ENCODE measurements at regions not wholly inside any gene's neighbourhood (a gene's known extent, or its start where the extent isn't known, plus 50 kb on each side); places are given as distances from the start of the nearest gene placed in this dataset.

DNA sequence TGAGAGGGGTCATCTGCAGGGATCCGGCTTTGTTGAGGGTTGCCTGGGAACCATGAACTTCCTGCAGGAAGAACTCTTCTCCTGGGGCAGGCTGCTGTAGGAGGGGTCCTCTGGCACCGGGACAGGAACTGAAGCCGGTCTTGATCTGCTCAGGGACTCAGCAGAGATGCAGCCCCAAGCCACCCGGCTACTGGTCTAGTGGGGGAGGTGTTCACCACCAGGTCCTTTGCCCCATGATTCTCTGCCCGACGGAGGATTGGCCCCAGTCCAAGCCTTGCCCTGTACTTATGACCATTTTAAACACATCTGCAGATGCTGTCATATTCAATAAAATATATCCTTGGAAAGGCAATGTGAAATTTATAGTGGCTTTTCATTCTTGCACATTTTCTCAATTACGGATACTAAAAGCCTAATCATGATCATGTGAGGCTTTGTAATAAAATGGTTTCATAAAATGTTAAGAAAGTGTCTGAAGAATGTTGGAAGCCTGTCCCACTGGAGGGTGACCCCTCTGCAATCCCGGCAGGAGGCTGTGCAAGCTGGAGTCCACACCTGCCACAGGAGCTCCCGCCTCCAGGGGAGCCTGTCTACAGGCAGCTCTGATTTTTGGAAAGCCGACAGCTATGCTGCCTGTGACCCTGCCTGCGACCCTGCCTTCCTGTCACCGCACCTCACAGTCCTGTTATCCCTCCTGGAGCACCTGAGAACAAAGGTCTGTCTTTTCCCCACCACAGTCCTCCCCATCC, 98.8 kb upstream of the TAF1B start:
- POLR2A ChIA-PET: interaction anchor here (1.2 kb wide), 1 partner anchor 8 kb away, joined by 3 read pairs; no protein-coding TSS in a partner anchor
- no peak for DNase-seq (ENCODE audit: low read depth, low spot score)
- H3K4me3 ChIP-seq (ENCODE audit: low read depth, low read length): no peak overlapping the region
- TF ChIP-seq, protein P1, sequence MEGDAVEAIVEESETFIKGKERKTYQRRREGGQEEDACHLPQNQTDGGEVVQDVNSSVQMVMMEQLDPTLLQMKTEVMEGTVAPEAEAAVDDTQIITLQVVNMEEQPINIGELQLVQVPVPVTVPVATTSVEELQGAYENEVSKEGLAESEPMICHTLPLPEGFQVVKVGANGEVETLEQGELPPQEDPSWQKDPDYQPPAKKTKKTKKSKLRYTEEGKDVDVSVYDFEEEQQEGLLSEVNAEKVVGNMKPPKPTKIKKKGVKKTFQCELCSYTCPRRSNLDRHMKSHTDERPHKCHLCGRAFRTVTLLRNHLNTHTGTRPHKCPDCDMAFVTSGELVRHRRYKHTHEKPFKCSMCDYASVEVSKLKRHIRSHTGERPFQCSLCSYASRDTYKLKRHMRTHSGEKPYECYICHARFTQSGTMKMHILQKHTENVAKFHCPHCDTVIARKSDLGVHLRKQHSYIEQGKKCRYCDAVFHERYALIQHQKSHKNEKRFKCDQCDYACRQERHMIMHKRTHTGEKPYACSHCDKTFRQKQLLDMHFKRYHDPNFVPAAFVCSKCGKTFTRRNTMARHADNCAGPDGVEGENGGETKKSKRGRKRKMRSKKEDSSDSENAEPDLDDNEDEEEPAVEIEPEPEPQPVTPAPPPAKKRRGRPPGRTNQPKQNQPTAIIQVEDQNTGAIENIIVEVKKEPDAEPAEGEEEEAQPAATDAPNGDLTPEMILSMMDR (IDR thresholded peaks at IDR 0.05; ENCODE audit: insufficient read depth, low read length, missing control alignments): no peak
- CTCF ChIA-PET: interaction anchor here (0.7 kb wide), 1 partner anchor 25 kb away, joined by 5 read pairs; no protein-coding TSS in a partner anchor

DNA sequence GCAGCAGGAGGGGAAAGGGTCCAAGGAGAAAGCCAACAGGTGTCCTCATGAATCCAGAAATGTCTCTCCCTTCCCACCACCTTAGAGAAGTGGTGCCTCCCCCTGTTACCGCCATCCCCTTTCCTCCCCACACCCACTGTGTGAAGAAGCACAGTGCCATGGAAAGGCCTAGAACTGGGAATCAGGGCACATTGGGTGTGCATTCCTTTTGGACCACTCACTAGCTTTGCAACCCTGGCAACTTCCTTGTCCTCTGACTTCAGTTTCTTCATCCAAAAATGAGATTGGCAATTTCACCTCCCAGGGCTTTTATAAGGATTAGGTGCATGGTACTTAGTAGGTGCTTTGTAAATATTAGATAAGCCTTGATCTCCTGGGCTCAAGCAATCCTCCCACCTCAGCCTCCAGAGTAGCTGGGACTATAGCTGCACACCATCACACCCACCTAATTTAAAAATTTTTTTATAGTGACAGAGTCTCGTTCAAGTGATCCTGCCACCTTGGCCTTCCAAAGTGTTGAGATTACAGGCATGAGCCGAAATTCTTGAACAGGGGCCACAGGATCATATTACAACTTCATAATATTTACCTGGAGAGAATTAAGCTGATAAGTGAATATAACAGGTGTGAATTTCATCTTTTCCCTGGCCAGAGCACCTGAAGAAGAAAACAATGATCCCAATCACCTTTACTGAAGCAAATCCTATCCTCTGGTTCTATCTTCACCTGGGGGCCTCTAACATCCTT, 97.9 kb upstream of the TAF1B start:
- ChIA-PET POLR2A (interaction anchor here (1.2 kb wide), 1 partner anchor 7 kb away, joined by 3 read pairs; no protein-coding TSS in a partner anchor), CTCF (interaction anchor here (2.8 kb wide), 1 partner anchor 25 kb away, joined by 13 read pairs; no protein-coding TSS in a partner anchor)
- DNase-seq (ENCODE audit: low read depth, low spot score): no peak
- TF ChIP-seq, protein P1 (IDR thresholded peaks at IDR 0.05; ENCODE audit: insufficient read depth, low read length, missing control alignments): no peak
- no peak overlapping the region for H3K4me3 ChIP-seq (ENCODE audit: low read depth, low read length)

DNA sequence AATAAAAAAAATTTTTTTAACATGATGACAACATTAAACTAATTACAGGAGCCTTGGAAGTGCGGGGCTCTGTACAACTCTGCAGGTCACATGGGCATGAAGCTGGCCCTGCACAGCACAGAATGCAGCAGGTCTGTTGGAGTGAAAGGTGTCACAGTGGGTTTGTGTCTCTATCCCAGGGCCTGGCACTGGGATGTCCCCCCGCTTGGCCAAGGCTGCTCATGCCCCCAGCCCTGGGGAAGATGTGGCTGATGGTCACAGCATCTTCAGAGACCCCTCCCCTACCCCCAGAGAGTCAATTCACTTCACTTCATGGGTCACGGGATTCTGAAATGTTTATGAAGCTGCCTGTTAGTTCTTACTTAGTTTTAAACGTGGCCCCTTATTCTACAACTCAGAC, 95.9 kb upstream of the TAF1B start:
- DNase-seq (ENCODE audit: low read depth, low spot score): no peak
- H3K4me3 ChIP-seq (ENCODE audit: low read depth, low read length): no peak overlapping the region
- CTCF ChIA-PET: interaction anchor here (1.1 to 2.8 kb wide), 3 partner anchors 9 to 52 kb away, joined by 3 to 13 read pairs (median 5); no protein-coding TSS in a partner anchor
- POLR2A ChIA-PET: no interaction called here
- TF ChIP-seq, protein P1 (IDR thresholded peaks at IDR 0.05; ENCODE audit: insufficient read depth, low read length, missing control alignments): no peak

DNA sequence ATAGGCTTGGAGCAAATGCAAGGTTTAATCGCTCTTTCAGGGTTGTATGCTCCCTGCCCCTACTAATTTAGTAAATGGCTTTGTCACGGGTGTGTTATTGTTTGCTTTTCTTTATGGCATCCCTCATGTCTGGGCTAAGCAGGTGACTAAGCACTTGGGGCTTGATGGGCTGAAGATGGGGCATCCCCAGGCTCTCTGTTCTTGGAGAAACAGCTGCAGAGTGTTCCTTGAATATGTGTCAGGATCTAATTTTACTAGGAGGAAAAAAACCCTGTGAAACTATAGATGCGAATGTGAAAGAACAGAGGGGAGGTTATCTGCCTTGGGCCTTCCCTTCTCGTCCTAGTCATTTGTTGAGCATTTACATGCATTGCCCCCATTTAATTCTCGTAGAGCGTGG, 94.7 kb upstream of the TAF1B start:
- no peak overlapping the region for H3K4me3 ChIP-seq (ENCODE audit: low read depth, low read length)
- TF ChIP-seq, protein P1 (IDR thresholded peaks at IDR 0.05; ENCODE audit: insufficient read depth, low read length, missing control alignments): no peak
- ChIA-PET CTCF (interaction anchor here (1.0 to 3.6 kb wide), 2 partner anchors 21 to 24 kb away, joined by 4 to 27 read pairs; no protein-coding TSS in a partner anchor), POLR2A (interaction anchor here (0.7 kb wide), 1 partner anchor 193 kb away, joined by 4 read pairs; the partner anchor contains the start of gene ADAM17)
- DNase-seq (ENCODE audit: low read depth, low spot score): no peak

DNA sequence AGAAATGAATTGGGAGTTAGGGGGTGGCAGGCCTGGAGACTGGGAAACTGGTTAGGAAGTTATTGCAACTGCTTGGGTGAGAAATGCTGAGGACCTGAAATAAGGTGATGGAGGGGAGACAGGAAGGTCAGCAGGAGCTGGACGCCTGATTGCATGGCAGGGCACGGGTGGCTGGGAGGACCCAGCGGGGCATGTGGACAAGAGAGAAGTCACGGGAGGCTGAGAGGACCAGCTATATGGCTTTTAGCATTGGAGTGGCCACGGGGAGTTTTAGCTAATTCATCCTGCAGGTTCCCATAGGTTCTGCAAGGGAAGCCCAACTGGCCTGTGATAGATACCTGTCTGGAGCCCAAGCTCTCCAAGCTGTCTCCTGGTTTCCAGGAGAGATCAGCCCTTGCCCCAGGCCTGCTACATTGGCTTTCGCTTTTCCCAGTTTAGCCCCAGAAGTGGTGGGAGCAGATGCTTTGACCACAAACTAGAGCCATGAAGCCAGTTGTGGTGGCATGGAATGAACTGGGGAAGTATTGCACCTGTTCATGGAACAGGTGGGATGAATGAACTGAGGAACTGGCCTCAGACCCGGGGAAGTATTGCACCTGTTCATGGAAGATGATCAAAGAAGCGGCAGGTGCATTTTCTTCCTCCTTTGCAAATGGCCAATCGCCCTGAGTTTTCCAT, 93.6 kb upstream of the TAF1B start:
- DNase-seq (ENCODE audit: low read depth, low spot score): no peak
- TF ChIP-seq, protein P1 (IDR thresholded peaks at IDR 0.05; ENCODE audit: insufficient read depth, low read length, missing control alignments): no peak
- CTCF ChIA-PET: interaction anchor here (1.1 to 3.6 kb wide), 3 partner anchors 20 to 74 kb away, joined by 3 to 27 read pairs (median 4); no protein-coding TSS in a partner anchor
- H3K4me3 ChIP-seq (ENCODE audit: low read depth, low read length): no peak overlapping the region
- POLR2A ChIA-PET: no interaction called here

All from AG04449 (cell line).